ENCODE measurements at regions not wholly inside any gene's neighbourhood (a gene's known extent, or its start where the extent isn't known, plus 50 kb on each side); places are given as distances from the start of the nearest gene placed in this dataset.

- TF ChIP-seq POLR2AphosphoS5 (IDR thresholded peaks at IDR 0.05; ENCODE audit: low read depth, low read length) (no peak), FOXP2 (optimal IDR thresholded peaks at IDR 0.05; ENCODE audit: borderline replicate concordance, extremely low read depth, extremely low read length, insufficient read depth) (no peak), REST (IDR thresholded peaks at IDR 0.05; ENCODE audit: insufficient read depth in 1 of 2, low read depth in 2 of 2, low read length in 2 of 2) (no peak), SIN3A (IDR thresholded peaks at IDR 0.05; ENCODE audit: borderline replicate concordance, insufficient read depth, low read length) (no peak), TAF1 (IDR thresholded peaks at IDR 0.05; ENCODE audit: borderline replicate concordance, insufficient read depth, low read length) (no peak)
Observed at GRCh38 chr11:129268371-129268770, 76.2 kb upstream of the ARHGAP32 start.

GRCh38 chr11:129267716-129268115 is 75.6 kb upstream of the ARHGAP32 start:
- no peak for TF ChIP-seq REST (IDR thresholded peaks at IDR 0.05; ENCODE audit: insufficient read depth in 1 of 2, low read depth in 2 of 2, low read length in 2 of 2)
- no peak for TF ChIP-seq SIN3A (IDR thresholded peaks at IDR 0.05; ENCODE audit: borderline replicate concordance, insufficient read depth, low read length)

GRCh38 chr11:129266536-129266935 is 74.4 kb upstream of the ARHGAP32 start:
- no peak for TF ChIP-seq POLR2AphosphoS5 (IDR thresholded peaks at IDR 0.05; ENCODE audit: low read depth, low read length)
- TF ChIP-seq FOXP2 (optimal IDR thresholded peaks at IDR 0.05; ENCODE audit: borderline replicate concordance, extremely low read depth, extremely low read length, insufficient read depth), result no peak
- TF ChIP-seq TAF1 (IDR thresholded peaks at IDR 0.05; ENCODE audit: borderline replicate concordance, insufficient read depth, low read length), result no peak
- no peak for TF ChIP-seq SIN3A (IDR thresholded peaks at IDR 0.05; ENCODE audit: borderline replicate concordance, insufficient read depth, low read length)
- TF ChIP-seq REST (IDR thresholded peaks at IDR 0.05; ENCODE audit: insufficient read depth in 1 of 2, low read depth in 2 of 2, low read length in 2 of 2), result no peak

- TF ChIP-seq POLR2AphosphoS5 (IDR thresholded peaks at IDR 0.05; ENCODE audit: low read depth, low read length) (no peak), SIN3A (IDR thresholded peaks at IDR 0.05; ENCODE audit: borderline replicate concordance, insufficient read depth, low read length) (no peak), FOXP2 (optimal IDR thresholded peaks at IDR 0.05; ENCODE audit: borderline replicate concordance, extremely low read depth, extremely low read length, insufficient read depth) (no peak), REST (IDR thresholded peaks at IDR 0.05; ENCODE audit: insufficient read depth in 1 of 2, low read depth in 2 of 2, low read length in 2 of 2) (no peak), TAF1 (IDR thresholded peaks at IDR 0.05; ENCODE audit: borderline replicate concordance, insufficient read depth, low read length) (no peak)
Observed at GRCh38 chr11:129265125-129265788, 73.1 kb upstream of the ARHGAP32 start.

GRCh38 chr11:129264114-129264513 is 72.0 kb upstream of the ARHGAP32 start:
- TF ChIP-seq SIN3A (IDR thresholded peaks at IDR 0.05; ENCODE audit: borderline replicate concordance, insufficient read depth, low read length) (no peak), TAF1 (IDR thresholded peaks at IDR 0.05; ENCODE audit: borderline replicate concordance, insufficient read depth, low read length) (no peak), FOXP2 (optimal IDR thresholded peaks at IDR 0.05; ENCODE audit: borderline replicate concordance, extremely low read depth, extremely low read length, insufficient read depth) (no peak), REST (IDR thresholded peaks at IDR 0.05; ENCODE audit: insufficient read depth in 1 of 2, low read depth in 2 of 2, low read length in 2 of 2) (no peak), POLR2AphosphoS5 (IDR thresholded peaks at IDR 0.05; ENCODE audit: low read depth, low read length) (no peak)
